WTC11 (cell line): ENCODE measurements at regions not wholly inside any gene's neighbourhood (a gene's known extent, or its start where the extent isn't known, plus 50 kb on each side); places are given as distances from the start of the nearest gene placed in this dataset.

Source experiments
- AR ChIP-seq: fragments of 250-450 bp; sonication (Bioruptor Pico); IDR thresholded peaks from 2 replicates; pipeline ENCODE4 v1.9.0; 2021; ENCODE audit warnings: mild to moderate bottlenecking
- CBFB ChIP-seq: sonication (generic); formaldehyde crosslinking; IDR thresholded peaks from 2 replicates; pipeline ENCODE4 v1.8.1; 2022; ENCODE audit warnings: mild to moderate bottlenecking, low read depth, missing genetic modification reagents
- CREB1 ChIP-seq: sonication (generic); formaldehyde crosslinking; IDR thresholded peaks from 2 replicates; pipeline ENCODE4 v1.8.0; 2023; ENCODE audit warnings: mild to moderate bottlenecking, missing genetic modification reagents
- CREM ChIP-seq: sonication (generic); formaldehyde crosslinking; IDR thresholded peaks from 2 replicates; pipeline ENCODE4 v1.8.1; 2022; ENCODE audit warnings: mild to moderate bottlenecking, missing genetic modification reagents, moderate library complexity
- ESRRA ChIP-seq: sonication (generic); formaldehyde crosslinking; IDR thresholded peaks from 2 replicates; pipeline ENCODE4 v1.8.1; 2022; ENCODE audit warnings: mild to moderate bottlenecking, missing genetic modification reagents, borderline replicate concordance
- GTF2I ChIP-seq: fragments of 250-450 bp; sonication (Bioruptor Pico); conservative IDR thresholded peaks from 2 replicates; pipeline ENCODE4 v1.4.0; 2021; ENCODE audit warnings: mild to moderate bottlenecking
- NR1H2 ChIP-seq: sonication (generic); formaldehyde crosslinking; IDR thresholded peaks from 2 replicates; pipeline ENCODE4 v1.9.0; 2021; ENCODE audit warnings: mild to moderate bottlenecking, moderate library complexity, missing genetic modification reagents
- SMAD4 ChIP-seq: sonication (generic); formaldehyde crosslinking; IDR thresholded peaks from 2 replicates; pipeline ENCODE4 v1.8.0; 2022; ENCODE audit warnings: mild to moderate bottlenecking, missing genetic modification reagents
- ZMAT4 ChIP-seq: fragments of 250-450 bp; sonication (Bioruptor Pico); IDR thresholded peaks from 2 replicates; pipeline ENCODE4 v1.9.0; 2021; ENCODE audit warnings: mild to moderate bottlenecking
- ZNF121 ChIP-seq: sonication (generic); formaldehyde crosslinking; IDR thresholded peaks from 2 replicates; pipeline ENCODE4 v1.8.0; 2023; ENCODE audit warnings: missing genetic modification reagents
- ZNF263 ChIP-seq: sonication (generic); formaldehyde crosslinking; IDR thresholded peaks from 2 replicates; pipeline ENCODE4 v1.8.1; 2022; ENCODE audit warnings: low read depth, mild to moderate bottlenecking, moderate library complexity, missing genetic modification reagents
- ZNF416 ChIP-seq: fragments of 250-450 bp; sonication (Bioruptor Pico); IDR thresholded peaks from 2 replicates; pipeline ENCODE4 v1.9.0; 2021; ENCODE audit warnings: mild to moderate bottlenecking, inconsistent platforms
- ZNF671 ChIP-seq: fragments of 250-450 bp; sonication (Bioruptor Pico); IDR thresholded peaks from 2 replicates; pipeline ENCODE4 v1.8.0; 2021; ENCODE audit warnings: mild to moderate bottlenecking
- ZSCAN18 ChIP-seq: fragments of 250-450 bp; sonication (Bioruptor Pico); IDR thresholded peaks from 2 replicates; pipeline ENCODE4 v2.1.2; 2022; ENCODE audit warnings: mild to moderate bottlenecking, moderate library complexity
- TF ChIP-seq, protein P1 (sequence below): sonication (generic); formaldehyde crosslinking; IDR thresholded peaks from 2 replicates; pipeline ENCODE4 v1.8.1; 2023; ENCODE audit warnings: mild to moderate bottlenecking, moderate library complexity, missing genetic modification reagents
- TF ChIP-seq, protein P2 (sequence below): sonication (generic); formaldehyde crosslinking; IDR thresholded peaks from 2 replicates; pipeline ENCODE4 v1.8.1; 2022; ENCODE audit warnings: low read depth, mild to moderate bottlenecking, moderate library complexity, missing genetic modification reagents, borderline replicate concordance
- TF ChIP-seq, protein P3 (sequence below): sonication (generic); formaldehyde crosslinking; IDR thresholded peaks from 2 replicates; pipeline ENCODE4 v1.8.0; 2022; ENCODE audit warnings: missing genetic modification reagents

GRCh38 chr22:22045571-22046335, 63.2 kb upstream of the TOP3B start (continued):
- TF ChIP-seq, protein P1, sequence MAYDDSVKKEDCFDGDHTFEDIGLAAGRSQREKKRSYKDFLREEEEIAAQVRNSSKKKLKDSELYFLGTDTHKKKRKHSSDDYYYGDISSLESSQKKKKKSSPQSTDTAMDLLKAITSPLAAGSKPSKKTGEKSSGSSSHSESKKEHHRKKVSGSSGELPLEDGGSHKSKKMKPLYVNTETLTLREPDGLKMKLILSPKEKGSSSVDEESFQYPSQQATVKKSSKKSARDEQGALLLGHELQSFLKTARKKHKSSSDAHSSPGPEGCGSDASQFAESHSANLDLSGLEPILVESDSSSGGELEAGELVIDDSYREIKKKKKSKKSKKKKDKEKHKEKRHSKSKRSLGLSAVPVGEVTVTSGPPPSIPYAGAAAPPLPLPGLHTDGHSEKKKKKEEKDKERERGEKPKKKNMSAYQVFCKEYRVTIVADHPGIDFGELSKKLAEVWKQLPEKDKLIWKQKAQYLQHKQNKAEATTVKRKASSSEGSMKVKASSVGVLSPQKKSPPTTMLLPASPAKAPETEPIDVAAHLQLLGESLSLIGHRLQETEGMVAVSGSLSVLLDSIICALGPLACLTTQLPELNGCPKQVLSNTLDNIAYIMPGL (CRISPR knock-in tag): no peak
- TF ChIP-seq, protein P2, sequence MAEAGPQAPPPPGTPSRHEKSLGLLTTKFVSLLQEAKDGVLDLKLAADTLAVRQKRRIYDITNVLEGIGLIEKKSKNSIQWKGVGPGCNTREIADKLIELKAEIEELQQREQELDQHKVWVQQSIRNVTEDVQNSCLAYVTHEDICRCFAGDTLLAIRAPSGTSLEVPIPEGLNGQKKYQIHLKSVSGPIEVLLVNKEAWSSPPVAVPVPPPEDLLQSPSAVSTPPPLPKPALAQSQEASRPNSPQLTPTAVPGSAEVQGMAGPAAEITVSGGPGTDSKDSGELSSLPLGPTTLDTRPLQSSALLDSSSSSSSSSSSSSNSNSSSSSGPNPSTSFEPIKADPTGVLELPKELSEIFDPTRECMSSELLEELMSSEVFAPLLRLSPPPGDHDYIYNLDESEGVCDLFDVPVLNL (CRISPR knock-in tag): no peak
- no peak for TF ChIP-seq ESRRA
- TF ChIP-seq CBFB (CRISPR knock-in tag): no peak
- TF ChIP-seq ZMAT4 (CRISPR knock-in tag): no peak
- TF ChIP-seq ZNF263 (CRISPR knock-in tag): no peak
- TF ChIP-seq SMAD4 (CRISPR knock-in tag): no peak
- TF ChIP-seq GTF2I: no peak
- no peak for TF ChIP-seq ZSCAN18 (CRISPR knock-in tag)
- TF ChIP-seq NR1H2 (CRISPR knock-in tag): no peak
- TF ChIP-seq ZNF671: no peak
- TF ChIP-seq AR (CRISPR knock-in tag): no peak
- TF ChIP-seq ZNF416: no peak
- TF ChIP-seq, protein P3, sequence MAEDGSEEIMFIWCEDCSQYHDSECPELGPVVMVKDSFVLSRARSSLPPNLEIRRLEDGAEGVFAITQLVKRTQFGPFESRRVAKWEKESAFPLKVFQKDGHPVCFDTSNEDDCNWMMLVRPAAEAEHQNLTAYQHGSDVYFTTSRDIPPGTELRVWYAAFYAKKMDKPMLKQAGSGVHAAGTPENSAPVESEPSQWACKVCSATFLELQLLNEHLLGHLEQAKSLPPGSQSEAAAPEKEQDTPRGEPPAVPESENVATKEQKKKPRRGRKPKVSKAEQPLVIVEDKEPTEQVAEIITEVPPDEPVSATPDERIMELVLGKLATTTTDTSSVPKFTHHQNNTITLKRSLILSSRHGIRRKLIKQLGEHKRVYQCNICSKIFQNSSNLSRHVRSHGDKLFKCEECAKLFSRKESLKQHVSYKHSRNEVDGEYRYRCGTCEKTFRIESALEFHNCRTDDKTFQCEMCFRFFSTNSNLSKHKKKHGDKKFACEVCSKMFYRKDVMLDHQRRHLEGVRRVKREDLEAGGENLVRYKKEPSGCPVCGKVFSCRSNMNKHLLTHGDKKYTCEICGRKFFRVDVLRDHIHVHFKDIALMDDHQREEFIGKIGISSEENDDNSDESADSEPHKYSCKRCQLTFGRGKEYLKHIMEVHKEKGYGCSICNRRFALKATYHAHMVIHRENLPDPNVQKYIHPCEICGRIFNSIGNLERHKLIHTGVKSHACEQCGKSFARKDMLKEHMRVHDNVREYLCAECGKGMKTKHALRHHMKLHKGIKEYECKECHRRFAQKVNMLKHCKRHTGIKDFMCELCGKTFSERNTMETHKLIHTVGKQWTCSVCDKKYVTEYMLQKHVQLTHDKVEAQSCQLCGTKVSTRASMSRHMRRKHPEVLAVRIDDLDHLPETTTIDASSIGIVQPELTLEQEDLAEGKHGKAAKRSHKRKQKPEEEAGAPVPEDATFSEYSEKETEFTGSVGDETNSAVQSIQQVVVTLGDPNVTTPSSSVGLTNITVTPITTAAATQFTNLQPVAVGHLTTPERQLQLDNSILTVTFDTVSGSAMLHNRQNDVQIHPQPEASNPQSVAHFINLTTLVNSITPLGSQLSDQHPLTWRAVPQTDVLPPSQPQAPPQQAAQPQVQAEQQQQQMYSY: no peak
- no peak for TF ChIP-seq ZNF121
- TF ChIP-seq CREM (CRISPR knock-in tag): no peak
- TF ChIP-seq CREB1 (CRISPR knock-in tag): no peak
